HepG2 (cell line): ENCODE measurements at regions not wholly inside any gene's neighbourhood (a gene's known extent, or its start where the extent isn't known, plus 50 kb on each side); places are given as distances from the start of the nearest gene placed in this dataset.

ENCODE experiments used
- ATAC-seq: fragments of 200-7000 bp; cut with Tn5 transposase; 3 replicates; pipeline ENCODE4 v1.9.1; 2020; ENCODE audit warnings: mild to moderate bottlenecking, moderate library complexity
- BruUV-seq: library from RNA; stranded (reverse); fragments of 400-500 nt; replicated peaks from 2 replicates; lab custom pipeline; 2021; lab: Mats Ljungman, UMichigan
- CTCF ChIA-PET: fragments of 300-600 bp; formaldehyde crosslinking; extraction: SDS; loops from one replicate; lab custom pipeline; 2021; ENCODE audit warnings: low total read pairs, inconsistent platforms, low intra/inter-chr PET ratio; lab: Yijun Ruan, JAX
- POLR2A ChIA-PET: fragments of 350-600 bp; sonication (Branson Sonifier 250); formaldehyde crosslinking; loops from one replicate; lab custom pipeline; 2020; ENCODE audit warnings: antibody characterized with exemption, inconsistent platforms; lab: Yijun Ruan, JAX
- DNase-seq: peaks from one replicate; pipeline ENCODE4 v3.0.0-alpha.2; 2015; ENCODE audit warnings: low spot score
- FAIRE-seq: peaks from 3 replicates; lab custom pipeline; 2011; peaks lifted over from hg19 to GRCh38; lab: Jason Lieb, UNC
- H2AFZ ChIP-seq: one replicate; pipeline ENCODE4 v1.6.1; 2011; ENCODE audit warnings: low read length, inconsistent platforms
- H3K27ac ChIP-seq: fragments of 300-600 bp; 3 replicates; pipeline ENCODE4 v1.8.0; 2011; ENCODE audit warnings: mixed run types, mild to moderate bottlenecking, mixed read lengths, low read length, inconsistent platforms; ENCODE audit not compliant: insufficient read depth; ENCODE audit errors: extremely low read length
- H3K27me3 ChIP-seq, 2 experiments: fragments of 200-600 bp in 1 of 2; 2 replicates in 1 of 2; 3 replicates in 1 of 2; pipeline versions ENCODE4 v1.6.0 to v1.8.0; 2011; ENCODE audit warnings: low read length in 2 of 2, mild to moderate bottlenecking in 2 of 2, moderate library complexity in 2 of 2, inconsistent platforms in 1 of 2; ENCODE audit not compliant: insufficient read depth in 2 of 2, control insufficient read depth in 1 of 2
- H3K36me3 ChIP-seq, 2 experiments: fragments of 200-600 bp in 1 of 2; replicated peaks in 1 of 2; 2 replicates in 1 of 2; 3 replicates in 1 of 2; pipeline versions ENCODE4 v1.5.1 to v1.8.0; 2011; ENCODE audit warnings: low read length in 2 of 2, inconsistent platforms in 1 of 2; ENCODE audit not compliant: insufficient read depth in 2 of 2, control insufficient read depth in 1 of 2
- H3K4me1 ChIP-seq: 2 replicates; pipeline ENCODE4 v1.5.1; 2012; ENCODE audit warnings: low read length, inconsistent platforms; ENCODE audit not compliant: insufficient read depth
- H3K4me2 ChIP-seq: 2 replicates; pipeline ENCODE4 v1.6.0; 2011; ENCODE audit warnings: low read depth, low read length, inconsistent platforms
- H3K4me3 ChIP-seq, 3 experiments: fragments of 200-600 bp in 1 of 3; sonication (generic), shearing (Covaris generic) in 1 of 3; replicated peaks in 1 of 3; 2 replicates each; pipeline ENCODE4 v1.5.1; 2011 to 2016; ENCODE audit warnings: low read length in 3 of 3, inconsistent platforms in 2 of 3, low read depth in 2 of 3, mild to moderate bottlenecking in 2 of 3, control low read depth in 1 of 3, mixed read lengths in 1 of 3; ENCODE audit not compliant: insufficient read depth in 1 of 3
- H3K79me2 ChIP-seq: one replicate; pipeline ENCODE4 v1.6.1; 2011; ENCODE audit warnings: low read length, inconsistent platforms; ENCODE audit not compliant: insufficient read depth
- H3K9ac ChIP-seq: 2 replicates; pipeline ENCODE4 v1.6.0; 2011; ENCODE audit warnings: mild to moderate bottlenecking, low read depth, low read length, inconsistent platforms; ENCODE audit not compliant: insufficient read depth
- H3K9me3 ChIP-seq: 2 replicates; pipeline ENCODE4 v1.5.1; 2012; ENCODE audit warnings: mild to moderate bottlenecking, low read length
- H4K20me1 ChIP-seq: 2 replicates; pipeline ENCODE4 v1.6.0; 2011; ENCODE audit warnings: inconsistent platforms, mild to moderate bottlenecking, low read length, moderate library complexity; ENCODE audit not compliant: insufficient read depth
- ADNP ChIP-seq: sonication (generic); formaldehyde crosslinking; IDR thresholded peaks from 2 replicates; pipeline ENCODE4 v1.4.0; 2020; ENCODE audit warnings: missing genetic modification reagents
- BCL3 ChIP-seq: sonication (generic); formaldehyde crosslinking; IDR thresholded peaks from 2 replicates; pipeline ENCODE4 v1.5.1; 2020; ENCODE audit warnings: mild to moderate bottlenecking, missing genetic modification reagents, moderate library complexity
- CSRNP2 ChIP-seq: sonication (generic); formaldehyde crosslinking; conservative IDR thresholded peaks from 2 replicates; pipeline ENCODE4 v1.8.0; 2022; ENCODE audit warnings: low read depth, missing genetic modification reagents
- FIP1L1 ChIP-seq: fragments of 200-400 bp; formaldehyde crosslinking; IDR thresholded peaks from 2 replicates; pipeline ENCODE4 v1.6.1; 2018; ENCODE audit warnings: low read depth, mild to moderate bottlenecking, low read length, moderate library complexity, borderline replicate concordance; ENCODE audit not compliant: insufficient read depth
- MIXL1 ChIP-seq: IDR thresholded peaks from 2 replicates; pipeline ENCODE4 v1.6.1; 2016
- MTA1 ChIP-seq: sonication (generic); formaldehyde crosslinking; IDR thresholded peaks from 2 replicates; pipeline ENCODE4 v1.4.0; 2020; ENCODE audit warnings: missing genetic modification reagents, mild to moderate bottlenecking, borderline replicate concordance
- NFIC ChIP-seq: IDR thresholded peaks from 2 replicates; pipeline ENCODE4 v1.6.1; 2012; ENCODE audit warnings: mild to moderate bottlenecking, low read length, inconsistent platforms
- SMAD3 ChIP-seq: sonication (generic); formaldehyde crosslinking; IDR thresholded peaks from 2 replicates; pipeline ENCODE4 v1.4.0; 2020; ENCODE audit warnings: missing genetic modification reagents
- STAT6 ChIP-seq: sonication (generic); formaldehyde crosslinking; IDR thresholded peaks from 2 replicates; pipeline ENCODE4 v1.4.0; 2020; ENCODE audit warnings: missing genetic modification reagents, mild to moderate bottlenecking, borderline replicate concordance
- THYN1 ChIP-seq: sonication (generic); formaldehyde crosslinking; IDR thresholded peaks from 2 replicates; pipeline ENCODE4 v1.8.1; 2023; ENCODE audit warnings: low read depth, mild to moderate bottlenecking, moderate library complexity, missing genetic modification reagents, borderline replicate concordance
- U2AF2 ChIP-seq: fragments of 200-400 bp; formaldehyde crosslinking; IDR thresholded peaks from 2 replicates; pipeline ENCODE4 v1.6.1; 2017; ENCODE audit warnings: low read depth, mild to moderate bottlenecking, low read length
- XRCC5 ChIP-seq: fragments of 200-400 bp; formaldehyde crosslinking; optimal IDR thresholded peaks from 2 replicates; pipeline ENCODE3; 2017; ENCODE audit warnings: mild to moderate bottlenecking, low read length
- ZFYVE20 ChIP-seq: sonication (generic); formaldehyde crosslinking; IDR thresholded peaks from 2 replicates; pipeline ENCODE4 v1.8.0; 2023; ENCODE audit warnings: low read depth, mild to moderate bottlenecking, moderate library complexity, missing genetic modification reagents, borderline replicate concordance
- ZNF264 ChIP-seq: sonication (generic); formaldehyde crosslinking; IDR thresholded peaks from 2 replicates; pipeline ENCODE4 v1.4.0; 2020; ENCODE audit warnings: missing genetic modification reagents
- ZNF276 ChIP-seq: sonication (generic); formaldehyde crosslinking; IDR thresholded peaks from 2 replicates; pipeline ENCODE4 v1.4.0; 2020; ENCODE audit warnings: mild to moderate bottlenecking, low read depth, missing genetic modification reagents
- ZNF496 ChIP-seq: sonication (generic); formaldehyde crosslinking; IDR thresholded peaks from 2 replicates; pipeline ENCODE4 v1.8.1; 2023; ENCODE audit warnings: mild to moderate bottlenecking, moderate library complexity, missing genetic modification reagents; ENCODE audit not compliant: insufficient replicate concordance
- ZNF776 ChIP-seq: sonication (generic); formaldehyde crosslinking; IDR thresholded peaks from 2 replicates; pipeline ENCODE4 v1.4.0; 2020; ENCODE audit warnings: mild to moderate bottlenecking, missing genetic modification reagents
- WGBS: methylation state at CpG from one replicate; pipeline ENCODE4 v1.1.6; 2017; ENCODE audit warnings: low lambda C conversion rate; 5-methylcytosine and 5-hydroxymethylcytosine counted together
- in situ Hi-C: cut with HindIII; loops from 2 replicates; pipeline ENCODE4 v1.10.0; 2017; ENCODE audit warnings: low pct_unique_long_range_greater_than_20kb; ENCODE audit not compliant: extremely low pct_ligation_motif_present
- intact Hi-C: fragments of 100-400 bp; cut with micrococcal nuclease; formaldehyde crosslinking; loops from one replicate; pipeline ENCODE4 v1.10.0; 2022; ENCODE audit not compliant: unreplicated experiment

- no peak for TF ChIP-seq ZNF776 (CRISPR knock-in tag)
- TF ChIP-seq, all 625 proteins: peak for 0
Measured at GRCh38 chr4:32560306-32560705, 1840.1 kb downstream of the PCDH7 start (continued).

- WGBS: 17% methylated on average over 3 of the region's 3 CpGs
- Histone ChIP-seq H3K36me3 (no peaks in the 10 kb centered on the region), H3K4me2 (no peak overlapping the region), H4K20me1 (no peaks in the 10 kb centered on the region), H3K27ac (no peak overlapping the region), H3K4me1 (no peaks in the 10 kb centered on the region), H3K27me3 (no peaks in the 10 kb centered on the region), H3K9ac (no peak overlapping the region), H2AFZ (no peak overlapping the region), H3K9me3 (no peaks in the 10 kb centered on the region), H3K79me2 (no peaks in the 10 kb centered on the region), H3K4me3 (no peak overlapping the region)
- ATAC-seq (no peak), FAIRE-seq (no peak), DNase-seq (no peak)
- ChIA-PET POLR2A (no interaction called here), CTCF (no interaction called here)
- in situ Hi-C loops: no loop called here
- BruUV-seq: no TSS peak
- intact Hi-C loops: no loop called here
- TF ChIP-seq ADNP (CRISPR knock-in tag): no peak
- TF ChIP-seq U2AF2: no peak
- TF ChIP-seq XRCC5: no peak
- no peak for TF ChIP-seq BCL3 (CRISPR knock-in tag)
- no peak for TF ChIP-seq CSRNP2 (CRISPR knock-in tag)
- TF ChIP-seq ZFYVE20: no peak
- no peak for TF ChIP-seq ZNF264 (CRISPR knock-in tag)
- no peak for TF ChIP-seq MIXL1 (CRISPR knock-in tag)
- TF ChIP-seq MTA1 (CRISPR knock-in tag): no peak
- TF ChIP-seq STAT6: no peak
- TF ChIP-seq NFIC: no peak
- TF ChIP-seq THYN1 (CRISPR knock-in tag): no peak
- TF ChIP-seq SMAD3 (CRISPR knock-in tag): no peak
- no peak for TF ChIP-seq ZNF496
- no peak for TF ChIP-seq FIP1L1
- TF ChIP-seq ZNF276: no peak
Measured at GRCh38 chr4:32562010-32562409, 1841.8 kb downstream of the PCDH7 start.
